Upper lobe of left lung (tissue), 6 donors: ENCODE measurements at regions not wholly inside any gene's neighbourhood (a gene's known extent, or its start where the extent isn't known, plus 50 kb on each side); places are given as distances from the start of the nearest gene placed in this dataset.

Source experiments
- ATAC-seq, 2 donors: fragments of 200-7000 bp; cut with Tn5 transposase; one replicate each; pipeline ENCODE4 v1.9.1; 2022; ENCODE audit warnings: mild to moderate bottlenecking in 2 of 2, moderate library complexity in 2 of 2; ENCODE audit not compliant: low FRiP score in 2 of 2
- DNase-seq, 2 donors: peaks; one replicate each; pipeline ENCODE4 v3.0.0-alpha.2; 2019 to 2020
- H3K27ac ChIP-seq, 4 donors: fragments of 200-600 bp; sonication (generic); one replicate each; pipeline ENCODE4 v1.5.1; 2016 to 2019
- H3K27me3 ChIP-seq, 4 donors: fragments of 200-600 bp; sonication (generic); one replicate each; pipeline ENCODE4 v1.5.1; 2017 to 2019
- H3K36me3 ChIP-seq, 4 donors: fragments of 200-600 bp; sonication (generic); one replicate each; pipeline ENCODE4 v1.5.1; 2016 to 2019
- H3K4me1 ChIP-seq, 4 donors: fragments of 200-600 bp; sonication (generic); one replicate each; pipeline ENCODE4 v1.5.1; 2018 to 2019
- H3K4me3 ChIP-seq, 4 donors: fragments of 200-600 bp; sonication (generic); one replicate each; pipeline ENCODE4 v1.5.1; 2017 to 2019; ENCODE audit warnings: mild to moderate bottlenecking in 2 of 4, moderate library complexity in 1 of 4
- H3K9me3 ChIP-seq, 4 donors: fragments of 200-600 bp; sonication (generic); one replicate each; pipeline ENCODE4 v1.5.1; 2018 to 2019
- EP300 ChIP-seq, 4 donors: sonication (generic); formaldehyde crosslinking; IDR thresholded peaks; one replicate each; pipeline ENCODE4 v1.5.1; 2017; ENCODE audit warnings: antibody characterized with exemption in 4 of 4, control low read depth in 2 of 4
- POLR2A ChIP-seq, 4 donors: fragments of 450-650 bp; IDR thresholded peaks; one replicate each; pipeline ENCODE4 v1.5.1; 2016 to 2017; ENCODE audit warnings: antibody characterized with exemption in 4 of 4, mild to moderate bottlenecking in 2 of 4
- POLR2AphosphoS5 ChIP-seq, 2 donors: sonication (generic); formaldehyde crosslinking; IDR thresholded peaks; one replicate each; pipeline ENCODE4 v1.5.1; 2017; ENCODE audit warnings: antibody characterized with exemption in 2 of 2
- WGBS, 2 donors: methylation state at CpG; one replicate each; pipeline ENCODE4 v1.1.5; 2017 to 2018; 5-methylcytosine and 5-hydroxymethylcytosine counted together
- TF ChIP-seq, protein P1 (sequence below), 6 experiments: fragments of 450-650 bp in 4 of 6; fragments of 200-600 bp in 2 of 6; sonication (generic) in 2 of 6; IDR thresholded peaks; one replicate each; pipeline ENCODE4 v1.5.1; 2016 to 2019; ENCODE audit warnings: antibody characterized with exemption in 6 of 6
- donor health status: DM: no; HTN: no; CAD: no; lungs with moderate emphysema.
- donor health status: DM: no; HTN: yes; CAD: no; lungs with severe emphysema.

DNA sequence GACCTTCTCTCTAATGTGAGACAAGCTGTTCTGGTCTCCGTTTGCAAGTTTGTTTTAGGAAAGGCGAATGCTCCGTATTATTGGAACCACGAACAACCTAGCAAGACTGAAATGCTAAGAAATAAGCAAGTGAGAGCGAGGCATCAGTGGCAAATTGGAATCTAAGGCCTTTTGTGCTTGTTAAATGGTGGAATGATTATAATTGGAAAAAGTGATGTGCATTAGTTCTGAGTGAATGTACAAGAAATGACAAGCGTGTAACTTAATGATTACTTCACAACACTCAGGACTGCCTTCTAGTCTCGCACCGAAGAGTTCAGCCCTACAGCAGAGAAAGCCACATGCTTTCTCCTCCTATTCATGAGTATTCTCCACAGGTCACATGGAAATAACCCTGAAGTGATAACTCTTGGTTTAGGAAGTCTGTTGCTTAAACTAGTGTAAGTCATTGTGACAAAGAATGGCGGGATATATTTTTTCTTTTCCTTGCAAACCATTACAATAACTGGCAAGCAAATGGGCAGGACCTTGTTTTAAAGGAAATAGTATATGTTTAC is 392.2 kb upstream of the FIGN start:
- Histone ChIP-seq H3K4me3 (no peak overlapping the region), H3K36me3 (no peaks in the 10 kb centered on the region), H3K9me3 (no peaks in the 10 kb centered on the region), H3K4me1 (no peaks in the 10 kb centered on the region), H3K27me3 (no peaks in the 10 kb centered on the region), H3K27ac (no peak overlapping the region)
- 73 to 80% methylated on average over 9 of the region's 9 CpGs for WGBS, 2 donors
- no peak for DNase-seq
- no peak for ATAC-seq
- TF ChIP-seq, protein P1, sequence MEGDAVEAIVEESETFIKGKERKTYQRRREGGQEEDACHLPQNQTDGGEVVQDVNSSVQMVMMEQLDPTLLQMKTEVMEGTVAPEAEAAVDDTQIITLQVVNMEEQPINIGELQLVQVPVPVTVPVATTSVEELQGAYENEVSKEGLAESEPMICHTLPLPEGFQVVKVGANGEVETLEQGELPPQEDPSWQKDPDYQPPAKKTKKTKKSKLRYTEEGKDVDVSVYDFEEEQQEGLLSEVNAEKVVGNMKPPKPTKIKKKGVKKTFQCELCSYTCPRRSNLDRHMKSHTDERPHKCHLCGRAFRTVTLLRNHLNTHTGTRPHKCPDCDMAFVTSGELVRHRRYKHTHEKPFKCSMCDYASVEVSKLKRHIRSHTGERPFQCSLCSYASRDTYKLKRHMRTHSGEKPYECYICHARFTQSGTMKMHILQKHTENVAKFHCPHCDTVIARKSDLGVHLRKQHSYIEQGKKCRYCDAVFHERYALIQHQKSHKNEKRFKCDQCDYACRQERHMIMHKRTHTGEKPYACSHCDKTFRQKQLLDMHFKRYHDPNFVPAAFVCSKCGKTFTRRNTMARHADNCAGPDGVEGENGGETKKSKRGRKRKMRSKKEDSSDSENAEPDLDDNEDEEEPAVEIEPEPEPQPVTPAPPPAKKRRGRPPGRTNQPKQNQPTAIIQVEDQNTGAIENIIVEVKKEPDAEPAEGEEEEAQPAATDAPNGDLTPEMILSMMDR (IDR thresholded peaks at IDR 0.05), result no peak
- TF ChIP-seq POLR2A (IDR thresholded peaks at IDR 0.05) (no peak), POLR2AphosphoS5 (IDR thresholded peaks at IDR 0.05) (no peak)

DNA sequence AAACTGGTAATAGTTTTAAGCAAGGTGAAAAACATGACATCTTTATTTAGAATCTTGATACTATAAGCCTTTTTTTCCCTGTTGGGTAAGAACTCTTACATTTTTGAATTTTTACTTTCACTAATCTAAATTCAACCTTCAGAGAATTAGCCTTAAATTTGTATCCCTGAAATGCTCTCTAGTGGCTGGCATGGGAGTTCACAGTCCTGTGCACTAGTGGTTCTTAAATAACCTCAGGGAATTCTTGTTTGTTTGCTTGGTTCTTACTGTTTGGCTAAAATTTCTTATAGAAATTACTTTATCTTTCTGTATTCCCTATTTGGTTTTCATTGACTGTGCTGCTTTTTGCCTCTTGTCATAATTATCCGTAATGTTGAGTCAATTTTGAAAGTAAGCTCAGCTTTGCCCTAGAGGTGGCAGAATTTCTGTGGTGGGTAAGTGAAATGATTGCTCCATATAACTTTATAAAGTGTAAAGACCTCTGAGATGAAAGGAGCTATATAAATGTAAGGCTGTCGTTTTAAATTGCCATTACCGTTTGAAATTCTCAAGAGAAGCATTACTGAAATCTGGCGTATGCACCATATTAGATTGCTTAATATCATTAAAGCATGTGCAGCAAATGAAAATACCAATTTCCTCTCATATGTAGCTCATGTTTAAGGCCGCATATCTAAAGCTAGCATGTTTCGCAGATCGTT is 391.3 kb upstream of the FIGN start:
- H3K4me1 ChIP-seq, result no peaks in the 10 kb centered on the region
- H3K4me3 ChIP-seq, result no peak overlapping the region
- 85% methylated on average over 7 of the region's 7 CpGs for WGBS, 2 donors
- ATAC-seq (no peak), DNase-seq (no peak)
- H3K9me3 ChIP-seq, result no peaks in the 10 kb centered on the region
- no peaks in the 10 kb centered on the region for H3K36me3 ChIP-seq
- H3K27ac ChIP-seq, result no peak overlapping the region
- no peaks in the 10 kb centered on the region for H3K27me3 ChIP-seq
- TF ChIP-seq POLR2AphosphoS5 (IDR thresholded peaks at IDR 0.05) (no peak), EP300 (IDR thresholded peaks at IDR 0.05) (no peak), POLR2A (IDR thresholded peaks at IDR 0.05) (no peak)
- TF ChIP-seq, protein P1 (IDR thresholded peaks at IDR 0.05), result no peak

DNA sequence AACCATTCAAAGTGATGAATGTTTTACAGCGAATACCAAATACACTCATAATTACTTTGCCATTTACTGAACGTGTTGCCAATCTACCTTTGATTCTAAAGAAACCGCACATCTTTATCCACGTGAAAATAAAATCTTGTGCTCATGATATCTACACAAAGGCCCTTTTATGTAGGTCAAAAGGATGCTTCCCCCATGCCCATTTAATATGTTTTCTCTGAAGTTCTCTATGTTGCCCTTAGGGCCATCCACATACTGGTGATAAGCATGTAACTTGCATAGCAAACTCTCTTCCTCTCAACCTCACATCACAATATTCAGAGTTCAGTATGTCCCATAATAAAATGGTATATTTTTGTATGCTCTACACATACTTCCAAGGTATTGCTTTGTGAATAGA is 380.0 kb upstream of the FIGN start:
- Histone ChIP-seq H3K4me1 (no peaks in the 10 kb centered on the region), H3K27me3 (no peaks in the 10 kb centered on the region), H3K27ac (no peak overlapping the region), H3K9me3 (no peaks in the 10 kb centered on the region), H3K36me3 (no peaks in the 10 kb centered on the region), H3K4me3 (no peak overlapping the region)
- TF ChIP-seq POLR2A (IDR thresholded peaks at IDR 0.05) (no peak), EP300 (IDR thresholded peaks at IDR 0.05) (no peak), POLR2AphosphoS5 (IDR thresholded peaks at IDR 0.05) (no peak)
- TF ChIP-seq, protein P1 (IDR thresholded peaks at IDR 0.05), result no peak
- DNase-seq (no peak), ATAC-seq (no peak)
- WGBS, 2 donors, result 90 to 94% methylated on average over 4 of the region's 4 CpGs

DNA sequence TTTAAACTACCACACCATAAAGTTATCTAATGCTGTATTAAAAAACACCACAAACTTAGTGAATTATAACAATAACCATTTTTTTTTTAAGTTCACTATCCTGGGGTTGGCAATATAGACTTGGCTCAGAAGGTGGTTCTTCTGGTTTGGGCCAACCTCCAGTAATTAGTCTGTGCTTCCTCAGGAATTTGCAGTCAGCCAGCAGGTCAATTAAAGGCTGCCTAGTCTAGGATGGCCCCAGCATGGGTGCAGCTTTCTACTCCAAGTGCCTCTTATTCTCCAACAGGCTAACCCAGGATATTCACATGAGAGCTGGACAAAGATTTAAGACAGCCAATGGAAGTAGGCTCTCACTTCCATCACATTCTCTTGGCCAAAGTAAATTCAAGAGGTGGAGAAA is 379.1 kb upstream of the FIGN start:
- H3K27me3 ChIP-seq, result no peaks in the 10 kb centered on the region
- H3K4me1 ChIP-seq, result no peaks in the 10 kb centered on the region
- H3K36me3 ChIP-seq, result no peaks in the 10 kb centered on the region
- no peak for ATAC-seq
- no peak overlapping the region for H3K27ac ChIP-seq
- no peak overlapping the region for H3K4me3 ChIP-seq
- TF ChIP-seq EP300 (IDR thresholded peaks at IDR 0.05), result no peak
- no peak for TF ChIP-seq POLR2A (IDR thresholded peaks at IDR 0.05)
- TF ChIP-seq, protein P1 (IDR thresholded peaks at IDR 0.05), result no peak
- TF ChIP-seq POLR2AphosphoS5 (IDR thresholded peaks at IDR 0.05), result no peak
- DNase-seq, result no peak
- no peaks in the 10 kb centered on the region for H3K9me3 ChIP-seq

DNA sequence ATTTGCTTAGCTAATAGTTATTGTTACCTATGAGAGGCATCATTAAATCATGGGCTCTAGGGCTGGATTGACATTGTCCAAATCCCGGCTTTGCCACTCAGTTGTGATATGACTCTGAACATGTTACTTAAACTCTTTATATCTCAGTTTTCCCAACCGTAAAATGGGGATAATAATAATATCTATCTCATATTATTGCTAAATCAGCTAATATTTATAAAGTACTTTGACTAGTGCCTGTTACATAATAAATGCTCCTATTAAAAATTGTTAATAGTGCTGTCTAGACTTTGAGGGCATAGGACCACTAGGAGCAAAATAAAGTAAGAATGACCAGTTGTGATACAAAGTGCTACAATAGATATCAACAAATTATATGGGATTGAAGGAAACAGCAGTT is 376.3 kb upstream of the FIGN start:
- ATAC-seq, result no peak
- WGBS, 2 donors, result 90 to 93% methylated on average over 2 of the region's 2 CpGs

More for the DNA sequence above, 376.3 kb upstream of the FIGN start:
- DNase-seq, result no peak
- Histone ChIP-seq H3K9me3 (no peaks in the 10 kb centered on the region), H3K4me1 (no peaks in the 10 kb centered on the region), H3K27me3 (no peaks in the 10 kb centered on the region), H3K27ac (no peak overlapping the region), H3K4me3 (no peak overlapping the region), H3K36me3 (no peaks in the 10 kb centered on the region)
- TF ChIP-seq POLR2A (IDR thresholded peaks at IDR 0.05) (no peak), EP300 (IDR thresholded peaks at IDR 0.05) (no peak), POLR2AphosphoS5 (IDR thresholded peaks at IDR 0.05) (no peak)
- TF ChIP-seq, protein P1 (IDR thresholded peaks at IDR 0.05), result no peak
